Smooth muscle cell (in vitro differentiated cells): ENCODE measurements at regions not wholly inside any gene's neighbourhood (a gene's known extent, or its start where the extent isn't known, plus 50 kb on each side); places are given as distances from the start of the nearest gene placed in this dataset.

Experiments used
- DNase-seq: peaks from one replicate; lab custom pipeline; 2025; ENCODE audit not compliant: unreplicated experiment; lab: John Stamatoyannopoulos, UW
- H2AFZ ChIP-seq: fragments of 200-600 bp; sonication (generic); 2 replicates; pipeline ENCODE4 v1.6.0; 2016; ENCODE audit warnings: antibody characterized with exemption, low read depth, mild to moderate bottlenecking
- H3F3A ChIP-seq: fragments of 200-600 bp; sonication (generic); 2 replicates; pipeline ENCODE4 v1.6.0; 2017; ENCODE audit warnings: antibody characterized with exemption, low read depth
- H3K27ac ChIP-seq: fragments of 200-600 bp; sonication (generic); 2 replicates; pipeline ENCODE4 v1.5.1; 2016; ENCODE audit warnings: low read depth, mild to moderate bottlenecking
- H3K27me3 ChIP-seq: fragments of 200-600 bp; sonication (generic); 2 replicates; pipeline ENCODE4 v1.6.1; 2016; ENCODE audit warnings: low read depth, mild to moderate bottlenecking
- H3K36me3 ChIP-seq: fragments of 200-600 bp; sonication (generic); 2 replicates; pipeline ENCODE4 v1.5.1; 2016; ENCODE audit warnings: low read depth
- H3K4me1 ChIP-seq: fragments of 200-600 bp; sonication (generic); 2 replicates; pipeline ENCODE4 v1.5.1; 2016; ENCODE audit warnings: low read depth
- H3K4me2 ChIP-seq: fragments of 200-600 bp; sonication (generic); 2 replicates; pipeline ENCODE4 v1.6.0; 2016; ENCODE audit warnings: mild to moderate bottlenecking
- H3K4me3 ChIP-seq: fragments of 200-600 bp; sonication (generic); 2 replicates; pipeline ENCODE4 v1.5.1; 2016; ENCODE audit warnings: mild to moderate bottlenecking
- H3K79me2 ChIP-seq: fragments of 200-600 bp; sonication (generic); 2 replicates; pipeline ENCODE4 v1.6.0; 2016; ENCODE audit warnings: low read depth, mild to moderate bottlenecking
- H3K9ac ChIP-seq: fragments of 200-600 bp; sonication (generic); 2 replicates; pipeline ENCODE4 v1.6.0; 2016; ENCODE audit warnings: low read depth
- H3K9me3 ChIP-seq: fragments of 200-600 bp; sonication (generic); replicated peaks from 2 replicates; pipeline ENCODE4 v1.5.1; 2016; ENCODE audit warnings: low read depth
- H4K20me1 ChIP-seq: fragments of 200-600 bp; sonication (generic); 2 replicates; pipeline ENCODE4 v1.6.0; 2016; ENCODE audit warnings: low read depth
- CTCF ChIP-seq: fragments of 200-600 bp; sonication (generic); IDR thresholded peaks from 2 replicates; pipeline ENCODE4 v1.5.1; 2017; ENCODE audit warnings: borderline replicate concordance, mild to moderate bottlenecking, antibody characterized with exemption; ENCODE audit not compliant: insufficient read depth, poor library complexity, severe bottlenecking
- WGBS: methylation state at CpG from one replicate; pipeline ENCODE4 v1.1.7; 2016; ENCODE audit warnings: low lambda C conversion rate; 5-methylcytosine and 5-hydroxymethylcytosine counted together

DNA sequence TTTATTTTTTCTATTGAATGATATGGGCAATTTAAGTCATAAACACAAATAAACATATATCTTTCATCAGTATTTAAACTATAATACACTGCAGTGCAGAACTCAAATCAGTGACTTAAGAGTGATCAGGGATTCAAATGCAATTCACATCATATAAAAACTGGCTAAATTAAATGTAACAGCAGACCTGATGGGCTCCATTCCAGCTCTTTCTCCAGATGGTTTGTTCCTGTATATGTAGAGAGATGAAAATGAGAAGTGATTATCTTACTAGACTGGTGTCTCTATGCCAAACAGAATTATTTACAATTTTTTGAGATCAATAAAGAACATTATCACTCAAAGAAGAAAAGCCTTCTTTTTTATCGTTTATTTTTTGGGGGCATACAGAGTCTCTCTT lies 568.8 kb upstream of the ADARB2 start:
- H2AFZ ChIP-seq: no peak overlapping the region
- H3K79me2 ChIP-seq: no peaks in the 10 kb centered on the region
- H3K9me3 ChIP-seq: no peaks in the 10 kb centered on the region
- H3K36me3 ChIP-seq: no peaks in the 10 kb centered on the region
- no peak for DNase-seq
- no peaks in the 10 kb centered on the region for H4K20me1 ChIP-seq
- WGBS: 91% methylated on average over 1 of the region's 1 CpG
- TF ChIP-seq CTCF: no peak
- no peak overlapping the region for H3K9ac ChIP-seq
- H3K4me3 ChIP-seq: no peak overlapping the region
- no peak overlapping the region for H3K27ac ChIP-seq
- H3K27me3 ChIP-seq: no peaks in the 10 kb centered on the region
- no peaks in the 10 kb centered on the region for H3K4me1 ChIP-seq
- H3F3A ChIP-seq: no peaks in the 10 kb centered on the region
- H3K4me2 ChIP-seq: no peak overlapping the region

GRCh38 chr10:2303169-2303568 lies 565.8 kb upstream of the ADARB2 start:
- no peaks in the 10 kb centered on the region for H3K36me3 ChIP-seq
- no peak overlapping the region for H3K27ac ChIP-seq
- H4K20me1 ChIP-seq: no peaks in the 10 kb centered on the region
- H3K79me2 ChIP-seq: no peaks in the 10 kb centered on the region
- no peaks in the 10 kb centered on the region for H3K4me1 ChIP-seq
- H2AFZ ChIP-seq: no peak overlapping the region
- H3K27me3 ChIP-seq: no peaks in the 10 kb centered on the region
- TF ChIP-seq CTCF: no peak
- H3K4me2 ChIP-seq: no peak overlapping the region
- H3K9me3 ChIP-seq: no peaks in the 10 kb centered on the region
- no peak overlapping the region for H3K9ac ChIP-seq
- H3K4me3 ChIP-seq: no peak overlapping the region
- WGBS: 76% methylated on average over 2 of the region's 2 CpGs
- H3F3A ChIP-seq: no peaks in the 10 kb centered on the region
- no peak for DNase-seq

DNA sequence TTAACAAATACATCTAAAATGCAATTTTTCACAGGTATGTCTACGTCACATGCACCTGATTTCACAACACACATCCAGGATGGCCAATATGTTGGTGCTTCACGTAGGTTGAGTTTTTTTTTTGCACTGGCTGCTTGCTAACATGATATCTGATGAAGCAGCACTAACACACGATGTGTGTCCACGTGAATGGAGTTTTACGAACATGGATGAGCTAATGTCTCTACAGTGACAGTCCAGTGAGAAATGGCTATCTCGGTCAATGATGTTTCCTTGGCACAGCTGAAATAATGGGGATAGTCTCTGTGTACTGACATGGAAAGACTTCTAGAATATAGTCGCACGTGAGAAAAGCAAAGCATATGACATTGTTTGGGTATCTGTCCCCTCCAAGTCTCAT lies 563.9 kb upstream of the ADARB2 start:
- Histone ChIP-seq H4K20me1 (no peaks in the 10 kb centered on the region), H3K4me1 (no peaks in the 10 kb centered on the region), H3K4me2 (no peak overlapping the region), H3F3A (no peaks in the 10 kb centered on the region), H3K27ac (no peak overlapping the region), H2AFZ (no peak overlapping the region), H3K9me3 (no peaks in the 10 kb centered on the region), H3K27me3 (no peaks in the 10 kb centered on the region), H3K4me3 (no peak overlapping the region), H3K36me3 (no peaks in the 10 kb centered on the region), H3K79me2 (no peaks in the 10 kb centered on the region), H3K9ac (no peak overlapping the region)
- DNase-seq: no peak
- no peak for TF ChIP-seq CTCF
- WGBS: 86% methylated on average over 8 of the region's 8 CpGs

GRCh38 chr10:2300231-2300630 lies 562.9 kb upstream of the ADARB2 start:
- Histone ChIP-seq H3K9ac (no peak overlapping the region), H3K36me3 (no peaks in the 10 kb centered on the region), H3F3A (no peaks in the 10 kb centered on the region), H2AFZ (no peak overlapping the region), H3K4me2 (no peak overlapping the region), H3K4me1 (no peaks in the 10 kb centered on the region), H3K4me3 (no peak overlapping the region), H3K27me3 (no peaks in the 10 kb centered on the region), H3K27ac (no peak overlapping the region), H3K79me2 (no peaks in the 10 kb centered on the region), H4K20me1 (no peaks in the 10 kb centered on the region), H3K9me3 (no peaks in the 10 kb centered on the region)
- 93% methylated on average over 3 of the region's 3 CpGs for WGBS
- DNase-seq: no peak
- no peak for TF ChIP-seq CTCF
